Panc1 (cell line): ENCODE measurements at regions not wholly inside any gene's neighbourhood (a gene's known extent, or its start where the extent isn't known, plus 50 kb on each side); places are given as distances from the start of the nearest gene placed in this dataset.

Source experiments
- ATAC-seq: fragments of 200-7000 bp; cut with Tn5 transposase; 2 replicates; pipeline ENCODE4 v1.9.1; 2020; ENCODE audit warnings: mild to moderate bottlenecking, moderate library complexity
- BruUV-seq: library from RNA; stranded (reverse); fragments of 400-500 nt; replicated peaks from 2 replicates; lab custom pipeline; 2021; lab: Mats Ljungman, UMichigan
- CTCF ChIA-PET: fragments of 300-600 bp; sonication (Branson Sonifier 250); formaldehyde crosslinking; loops from one replicate; lab custom pipeline; 2022; ENCODE audit warnings: antibody characterized with exemption; lab: Charles Lee
- POLR2A ChIA-PET: fragments of 300-600 bp; sonication (Branson Sonifier 250); formaldehyde crosslinking; loops from one replicate; lab custom pipeline; 2022; ENCODE audit warnings: antibody characterized with exemption; lab: Charles Lee
- DNase-seq: peaks from one replicate; pipeline ENCODE4 v3.0.0-alpha.2; 2010; ENCODE audit warnings: low read depth, low spot score
- H3K27ac ChIP-seq: 2 replicates; pipeline ENCODE4 v1.5.1; 2011; ENCODE audit warnings: mild to moderate bottlenecking, low read length, inconsistent platforms
- H3K27me3 ChIP-seq: fragments of 200-500 bp; sonication (Bioruptor generic); 2 replicates; pipeline ENCODE4 v1.6.0; 2014; ENCODE audit warnings: low read length, inconsistent platforms; ENCODE audit not compliant: control insufficient read depth, insufficient read depth
- H3K36me3 ChIP-seq: fragments of 200-500 bp; sonication (Bioruptor generic); 2 replicates; pipeline ENCODE4 v1.5.1; 2014; ENCODE audit warnings: inconsistent platforms, mild to moderate bottlenecking, low read length, moderate library complexity; ENCODE audit not compliant: control insufficient read depth, insufficient read depth
- H3K4me1 ChIP-seq: 2 replicates; pipeline ENCODE4 v1.5.1; 2011; ENCODE audit warnings: inconsistent platforms, mild to moderate bottlenecking, low read length, moderate library complexity; ENCODE audit not compliant: control insufficient read depth, insufficient read depth
- H3K4me3 ChIP-seq, 2 experiments: 2 replicates each; pipeline ENCODE4 v1.5.1; 2011 to 2012; ENCODE audit warnings: low read depth in 2 of 2, low read length in 2 of 2, mild to moderate bottlenecking in 2 of 2, inconsistent platforms in 1 of 2, moderate library complexity in 1 of 2
- H3K9me3 ChIP-seq: fragments of 200-500 bp; sonication (Bioruptor generic); 2 replicates; pipeline ENCODE4 v1.5.1; 2014; ENCODE audit warnings: low read depth, mild to moderate bottlenecking, inconsistent platforms, low read length, moderate library complexity; ENCODE audit not compliant: control insufficient read depth, insufficient read depth
- POLR2AphosphoS5 ChIP-seq: IDR thresholded peaks from 2 replicates; pipeline ENCODE4 v1.6.1; 2012; ENCODE audit warnings: mild to moderate bottlenecking, low read depth, low read length, moderate library complexity
- SIN3A ChIP-seq: IDR thresholded peaks from 2 replicates; pipeline ENCODE4 v1.6.1; 2012; ENCODE audit warnings: low read depth, mild to moderate bottlenecking, low read length, moderate library complexity, borderline replicate concordance; ENCODE audit not compliant: insufficient read depth
- TCF7L2 ChIP-seq: IDR thresholded peaks from 2 replicates; pipeline ENCODE4 v1.6.1; 2011; ENCODE audit warnings: mild to moderate bottlenecking, low read depth, low read length, inconsistent platforms
- in situ Hi-C: cut with HindIII; loops from 2 replicates; pipeline ENCODE4 v1.10.0; 2016; ENCODE audit warnings: low sequenced_read_pairs, low pct_unique_long_range_greater_than_20kb
- intact Hi-C: fragments of 100-400 bp; cut with micrococcal nuclease; formaldehyde crosslinking; loops from one replicate; pipeline ENCODE4 v1.10.0; 2022; ENCODE audit not compliant: unreplicated experiment
- TF ChIP-seq, protein P1 (sequence below): fragments of 450-650 bp; IDR thresholded peaks from 2 replicates; pipeline ENCODE4 v1.5.1; 2017; ENCODE audit warnings: mild to moderate bottlenecking
- TF ChIP-seq, protein P2 (sequence below), 2 experiments: IDR thresholded peaks; 2 replicates each; pipeline ENCODE4 v1.6.1; 2011 to 2012; ENCODE audit warnings: low read depth in 2 of 2, control low read depth in 1 of 2, low read length in 1 of 2, mild to moderate bottlenecking in 1 of 2, moderate library complexity in 1 of 2; ENCODE audit not compliant: insufficient read depth in 1 of 2

DNA sequence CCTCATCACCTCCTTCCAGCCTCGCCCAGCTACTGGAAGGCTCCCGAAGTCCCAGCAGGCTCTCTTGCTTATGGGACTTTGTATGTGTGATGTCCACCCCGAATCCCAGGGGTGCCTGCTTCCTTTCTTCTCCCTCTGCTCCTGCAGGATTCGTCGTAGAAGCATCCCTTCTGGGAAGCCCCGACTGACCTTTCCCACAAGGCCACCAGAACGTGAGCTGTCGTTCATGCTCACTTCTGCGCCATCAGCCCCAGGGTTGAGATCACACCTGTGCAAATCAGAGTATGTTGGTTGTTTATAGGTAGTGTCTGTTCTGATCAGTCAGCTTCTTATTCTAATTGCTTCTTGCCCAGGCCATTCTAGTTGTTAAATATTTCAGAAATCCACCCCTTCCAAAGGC lies 101.8 kb downstream of the HS1BP3 start:
- H3K27me3 ChIP-seq, result no peaks in the 10 kb centered on the region
- H3K4me3 ChIP-seq, result no peak overlapping the region
- no peak for ATAC-seq
- BruUV-seq, result no TSS peak
- no peak overlapping the region for H3K27ac ChIP-seq
- no peak for DNase-seq
- ChIA-PET CTCF (no interaction called here), POLR2A (no interaction called here)
- intact Hi-C loops (no loop called here), in situ Hi-C loops (no loop called here)
- H3K36me3 ChIP-seq, result no peaks in the 10 kb centered on the region
- no peak for TF ChIP-seq SIN3A
- TF ChIP-seq POLR2AphosphoS5, result no peak
- TF ChIP-seq, protein P1, sequence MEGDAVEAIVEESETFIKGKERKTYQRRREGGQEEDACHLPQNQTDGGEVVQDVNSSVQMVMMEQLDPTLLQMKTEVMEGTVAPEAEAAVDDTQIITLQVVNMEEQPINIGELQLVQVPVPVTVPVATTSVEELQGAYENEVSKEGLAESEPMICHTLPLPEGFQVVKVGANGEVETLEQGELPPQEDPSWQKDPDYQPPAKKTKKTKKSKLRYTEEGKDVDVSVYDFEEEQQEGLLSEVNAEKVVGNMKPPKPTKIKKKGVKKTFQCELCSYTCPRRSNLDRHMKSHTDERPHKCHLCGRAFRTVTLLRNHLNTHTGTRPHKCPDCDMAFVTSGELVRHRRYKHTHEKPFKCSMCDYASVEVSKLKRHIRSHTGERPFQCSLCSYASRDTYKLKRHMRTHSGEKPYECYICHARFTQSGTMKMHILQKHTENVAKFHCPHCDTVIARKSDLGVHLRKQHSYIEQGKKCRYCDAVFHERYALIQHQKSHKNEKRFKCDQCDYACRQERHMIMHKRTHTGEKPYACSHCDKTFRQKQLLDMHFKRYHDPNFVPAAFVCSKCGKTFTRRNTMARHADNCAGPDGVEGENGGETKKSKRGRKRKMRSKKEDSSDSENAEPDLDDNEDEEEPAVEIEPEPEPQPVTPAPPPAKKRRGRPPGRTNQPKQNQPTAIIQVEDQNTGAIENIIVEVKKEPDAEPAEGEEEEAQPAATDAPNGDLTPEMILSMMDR, result no peak
- TF ChIP-seq, protein P2, sequence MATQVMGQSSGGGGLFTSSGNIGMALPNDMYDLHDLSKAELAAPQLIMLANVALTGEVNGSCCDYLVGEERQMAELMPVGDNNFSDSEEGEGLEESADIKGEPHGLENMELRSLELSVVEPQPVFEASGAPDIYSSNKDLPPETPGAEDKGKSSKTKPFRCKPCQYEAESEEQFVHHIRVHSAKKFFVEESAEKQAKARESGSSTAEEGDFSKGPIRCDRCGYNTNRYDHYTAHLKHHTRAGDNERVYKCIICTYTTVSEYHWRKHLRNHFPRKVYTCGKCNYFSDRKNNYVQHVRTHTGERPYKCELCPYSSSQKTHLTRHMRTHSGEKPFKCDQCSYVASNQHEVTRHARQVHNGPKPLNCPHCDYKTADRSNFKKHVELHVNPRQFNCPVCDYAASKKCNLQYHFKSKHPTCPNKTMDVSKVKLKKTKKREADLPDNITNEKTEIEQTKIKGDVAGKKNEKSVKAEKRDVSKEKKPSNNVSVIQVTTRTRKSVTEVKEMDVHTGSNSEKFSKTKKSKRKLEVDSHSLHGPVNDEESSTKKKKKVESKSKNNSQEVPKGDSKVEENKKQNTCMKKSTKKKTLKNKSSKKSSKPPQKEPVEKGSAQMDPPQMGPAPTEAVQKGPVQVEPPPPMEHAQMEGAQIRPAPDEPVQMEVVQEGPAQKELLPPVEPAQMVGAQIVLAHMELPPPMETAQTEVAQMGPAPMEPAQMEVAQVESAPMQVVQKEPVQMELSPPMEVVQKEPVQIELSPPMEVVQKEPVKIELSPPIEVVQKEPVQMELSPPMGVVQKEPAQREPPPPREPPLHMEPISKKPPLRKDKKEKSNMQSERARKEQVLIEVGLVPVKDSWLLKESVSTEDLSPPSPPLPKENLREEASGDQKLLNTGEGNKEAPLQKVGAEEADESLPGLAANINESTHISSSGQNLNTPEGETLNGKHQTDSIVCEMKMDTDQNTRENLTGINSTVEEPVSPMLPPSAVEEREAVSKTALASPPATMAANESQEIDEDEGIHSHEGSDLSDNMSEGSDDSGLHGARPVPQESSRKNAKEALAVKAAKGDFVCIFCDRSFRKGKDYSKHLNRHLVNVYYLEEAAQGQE (IDR thresholded peaks at IDR 0.05; ENCODE audit: insufficient read depth in 1 of 2, low read depth in 2 of 2, low read length in 1 of 2), result no peak
- TF ChIP-seq TCF7L2, result no peak
- H3K4me1 ChIP-seq, result no peaks in the 10 kb centered on the region
- H3K9me3 ChIP-seq, result no peaks in the 10 kb centered on the region

DNA sequence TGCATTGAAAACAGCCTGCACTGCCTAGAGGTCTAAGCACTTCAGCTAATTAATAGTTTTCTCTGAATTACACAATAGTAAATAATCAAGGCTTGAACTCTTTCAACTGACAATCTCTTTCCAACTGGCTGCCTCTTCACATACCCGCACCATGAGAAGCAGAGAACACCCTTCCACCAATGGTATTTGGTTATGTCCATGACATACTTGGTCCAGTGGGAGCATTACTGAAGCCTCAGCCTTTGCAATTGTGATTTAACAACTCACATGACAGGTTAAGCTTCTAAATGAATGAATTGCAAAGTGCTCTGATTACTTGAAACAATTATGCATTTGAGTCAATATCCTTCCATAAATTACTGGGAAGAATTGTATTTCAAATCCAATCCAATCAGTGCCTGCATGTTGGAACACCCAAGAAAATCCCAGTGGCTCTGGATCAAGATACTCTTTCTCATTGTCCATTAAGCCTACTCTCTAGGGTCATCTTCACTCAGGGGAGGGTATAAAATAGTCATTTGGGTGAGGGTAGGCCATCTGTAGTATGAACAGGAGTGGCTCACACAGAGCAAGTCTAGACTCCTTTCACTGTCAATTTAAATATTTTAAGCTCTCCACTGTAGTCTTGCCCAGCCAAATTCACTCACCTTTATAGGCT lies 101.1 kb downstream of the HS1BP3 start:
- Histone ChIP-seq H3K27ac (no peak overlapping the region), H3K27me3 (no peaks in the 10 kb centered on the region), H3K4me1 (no peaks in the 10 kb centered on the region), H3K4me3 (no peak overlapping the region), H3K36me3 (no peaks in the 10 kb centered on the region), H3K9me3 (no peaks in the 10 kb centered on the region)
- ATAC-seq, result no peak
- intact Hi-C loops, result no loop called here
- POLR2A ChIA-PET, result no interaction called here
- in situ Hi-C loops, result no loop called here
- TF ChIP-seq TCF7L2, result no peak
- TF ChIP-seq, protein P2 (IDR thresholded peaks at IDR 0.05; ENCODE audit: insufficient read depth in 1 of 2, low read depth in 2 of 2, low read length in 1 of 2), result no peak
- TF ChIP-seq, protein P1, result no peak
- no peak for DNase-seq
- BruUV-seq, result no TSS peak
- CTCF ChIA-PET, result no interaction called here
